Astrocyte of the cerebellum (primary cell): ENCODE measurements at regions not wholly inside any gene's neighbourhood (a gene's known extent, or its start where the extent isn't known, plus 50 kb on each side); places are given as distances from the start of the nearest gene placed in this dataset.

Experiments used
- DNase-seq: peaks from one replicate; pipeline ENCODE4 v3.0.0-alpha.2; 2011; ENCODE audit warnings: low read depth
- H3K4me3 ChIP-seq: 2 replicates; pipeline ENCODE4 v1.5.1; 2011; ENCODE audit warnings: mild to moderate bottlenecking, low read depth, low read length, moderate library complexity
- in situ Hi-C: cut with HindIII; loops from 2 replicates; pipeline ENCODE4 v1.10.0; 2017; ENCODE audit warnings: low sequenced_read_pairs
- TF ChIP-seq, protein P1 (sequence below): IDR thresholded peaks from 2 replicates; pipeline ENCODE4 v1.5.1; 2012; ENCODE audit warnings: low read length, low read depth, moderate library complexity, mild to moderate bottlenecking; ENCODE audit errors: missing control alignments

DNA sequence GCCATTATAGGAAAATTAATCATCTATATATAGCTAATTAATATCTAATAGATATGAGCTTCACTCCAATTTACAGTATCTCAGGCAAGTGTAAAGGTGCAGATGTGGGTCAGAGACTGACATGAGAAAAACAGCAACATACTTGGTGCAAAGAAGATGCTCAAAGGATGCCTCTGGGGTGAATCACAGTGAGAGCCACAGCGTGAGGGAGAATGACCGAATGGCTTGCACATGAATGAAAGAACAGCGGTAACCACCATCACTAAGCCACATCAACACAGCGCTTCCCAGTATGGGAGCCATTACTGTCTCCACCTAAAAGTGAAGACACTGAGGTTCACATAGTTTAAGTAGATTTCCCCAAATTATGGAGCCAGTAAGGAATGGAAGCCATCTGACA lies 423.4 kb upstream of the ID2 start:
- H3K4me3 ChIP-seq = no peak overlapping the region
- in situ Hi-C loops = no loop called here
- DNase-seq = no peak
- TF ChIP-seq, protein P1, sequence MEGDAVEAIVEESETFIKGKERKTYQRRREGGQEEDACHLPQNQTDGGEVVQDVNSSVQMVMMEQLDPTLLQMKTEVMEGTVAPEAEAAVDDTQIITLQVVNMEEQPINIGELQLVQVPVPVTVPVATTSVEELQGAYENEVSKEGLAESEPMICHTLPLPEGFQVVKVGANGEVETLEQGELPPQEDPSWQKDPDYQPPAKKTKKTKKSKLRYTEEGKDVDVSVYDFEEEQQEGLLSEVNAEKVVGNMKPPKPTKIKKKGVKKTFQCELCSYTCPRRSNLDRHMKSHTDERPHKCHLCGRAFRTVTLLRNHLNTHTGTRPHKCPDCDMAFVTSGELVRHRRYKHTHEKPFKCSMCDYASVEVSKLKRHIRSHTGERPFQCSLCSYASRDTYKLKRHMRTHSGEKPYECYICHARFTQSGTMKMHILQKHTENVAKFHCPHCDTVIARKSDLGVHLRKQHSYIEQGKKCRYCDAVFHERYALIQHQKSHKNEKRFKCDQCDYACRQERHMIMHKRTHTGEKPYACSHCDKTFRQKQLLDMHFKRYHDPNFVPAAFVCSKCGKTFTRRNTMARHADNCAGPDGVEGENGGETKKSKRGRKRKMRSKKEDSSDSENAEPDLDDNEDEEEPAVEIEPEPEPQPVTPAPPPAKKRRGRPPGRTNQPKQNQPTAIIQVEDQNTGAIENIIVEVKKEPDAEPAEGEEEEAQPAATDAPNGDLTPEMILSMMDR = no peak

DNA sequence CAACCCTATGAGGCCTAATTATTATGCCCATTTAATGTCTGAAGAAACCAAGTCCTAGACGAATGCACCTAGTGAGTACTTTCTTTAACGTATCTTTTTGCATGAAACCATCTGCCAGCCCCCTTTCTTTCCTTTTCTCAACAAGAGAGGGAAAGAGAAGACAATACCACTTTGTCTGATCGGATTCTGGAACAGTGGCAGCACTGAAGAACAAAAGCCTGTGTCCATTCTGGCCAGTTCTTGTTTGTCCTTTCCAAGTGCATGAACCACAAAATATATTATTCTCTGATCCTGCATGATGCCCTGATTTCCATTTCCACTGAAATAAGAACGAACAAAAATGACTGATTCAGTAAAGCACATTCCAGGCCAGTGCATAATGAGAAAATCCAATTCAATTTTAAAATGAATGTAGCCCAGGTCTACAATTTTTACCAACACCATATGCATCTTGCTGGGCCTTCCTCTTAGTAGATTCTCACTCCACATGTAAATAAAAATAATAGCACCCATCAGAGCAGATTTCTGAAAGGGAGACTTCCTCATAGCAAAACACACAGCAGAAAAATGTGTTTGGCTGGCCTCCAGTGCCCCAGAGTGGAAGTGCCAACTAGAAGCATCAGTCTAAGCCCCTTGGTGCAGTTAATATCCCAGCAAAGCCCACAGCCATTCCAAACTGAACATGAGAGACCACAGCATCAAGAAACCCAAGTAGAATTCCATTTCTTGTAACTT lies 422.6 kb upstream of the ID2 start:
- no peak overlapping the region for H3K4me3 ChIP-seq
- TF ChIP-seq, protein P1 = no peak
- DNase-seq = no peak
- in situ Hi-C loops = no loop called here

DNA sequence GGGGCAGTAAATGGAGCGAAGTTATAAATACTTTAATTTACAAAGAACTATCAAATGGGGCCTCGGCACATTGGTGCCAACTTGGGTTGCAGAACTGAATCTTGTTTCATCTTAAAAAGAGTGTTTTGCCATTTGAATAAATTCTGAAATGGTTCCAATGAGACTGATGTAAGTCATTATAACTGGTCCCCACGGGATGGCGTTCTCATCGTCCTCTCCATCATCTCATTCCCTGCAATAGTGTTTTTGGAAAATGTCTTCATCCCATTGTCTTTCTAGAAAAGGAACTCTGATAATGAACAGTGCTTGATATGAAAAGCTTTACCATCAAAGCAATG lies 422.0 kb upstream of the ID2 start:
- no peak for DNase-seq
- in situ Hi-C loops = no loop called here
- TF ChIP-seq, protein P1 = no peak
- no peak overlapping the region for H3K4me3 ChIP-seq

DNA sequence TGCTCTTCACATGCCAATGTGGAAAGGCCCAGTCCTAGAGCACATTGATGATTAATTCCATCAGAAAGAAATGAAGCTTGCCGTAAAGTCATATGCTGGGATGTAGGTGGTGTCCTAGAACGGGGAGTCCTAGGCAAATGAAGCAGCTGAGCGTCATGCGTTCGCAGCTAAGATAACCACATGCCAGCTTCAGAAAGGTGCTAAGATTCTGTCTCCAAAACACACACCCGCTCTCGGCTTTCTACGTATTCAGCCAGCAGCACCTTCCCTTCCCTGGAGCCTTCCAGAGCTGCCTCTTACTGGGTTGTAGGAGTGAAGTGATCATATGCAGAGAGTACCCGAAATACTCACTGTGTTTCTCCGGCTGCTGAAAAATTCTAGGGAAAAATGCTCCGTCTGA lies 421.6 kb upstream of the ID2 start:
- in situ Hi-C loops = no loop called here

DNA sequence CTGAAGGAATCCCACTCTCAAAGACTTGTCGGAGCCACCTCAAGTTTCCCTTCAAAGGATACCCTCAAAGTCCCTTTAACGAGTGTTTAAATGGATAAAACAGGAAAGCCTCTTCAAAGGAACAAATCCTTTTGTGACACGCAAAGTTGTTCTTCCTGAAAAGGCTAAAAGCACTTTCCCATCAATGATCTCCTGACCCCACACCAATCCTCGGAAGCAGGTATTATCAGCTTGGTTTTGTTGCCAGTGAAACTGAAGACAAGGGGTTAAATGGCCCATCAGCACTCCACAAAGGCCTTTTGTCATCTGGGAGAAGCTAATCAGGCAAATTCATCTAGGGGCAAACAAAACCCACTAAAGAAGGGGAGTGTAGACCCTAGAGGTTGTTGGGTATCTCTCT lies 418.0 kb upstream of the ID2 start:
- in situ Hi-C loops = no loop called here
- no peak for DNase-seq
- TF ChIP-seq, protein P1 = no peak
- H3K4me3 ChIP-seq = no peak overlapping the region

More for the DNA sequence above, 421.6 kb upstream of the ID2 start:
- TF ChIP-seq, protein P1 = no peak
- no peak overlapping the region for H3K4me3 ChIP-seq
- DNase-seq = no peak

DNA sequence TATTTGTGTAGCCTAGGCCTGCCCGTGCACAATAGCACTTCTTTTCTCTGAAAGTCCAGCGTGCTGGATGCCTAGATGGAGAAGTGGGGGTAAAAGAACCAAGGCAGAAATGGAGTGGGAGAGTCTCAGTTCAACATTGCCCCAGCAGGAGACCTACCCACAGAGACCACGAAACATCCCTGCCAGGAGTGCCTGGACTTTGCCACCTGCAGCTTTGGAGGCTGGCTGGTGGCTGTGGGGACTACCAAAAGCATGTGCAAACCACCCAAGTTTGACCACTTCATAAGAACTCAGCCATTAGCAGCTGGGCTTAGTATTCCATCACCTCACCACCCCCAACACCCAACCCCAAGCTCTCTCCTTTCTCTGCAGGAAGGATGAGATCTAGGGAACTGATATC lies 416.9 kb upstream of the ID2 start:
- DNase-seq = peak; percentile 50
- in situ Hi-C loops = no loop called here
- TF ChIP-seq, protein P1 = no peak
- H3K4me3 ChIP-seq = no peak overlapping the region
